HepG2 (cell line): ENCODE measurements at regions not wholly inside any gene's neighbourhood (a gene's known extent, or its start where the extent isn't known, plus 50 kb on each side); places are given as distances from the start of the nearest gene placed in this dataset.

Source experiments
- ATAC-seq: fragments of 200-7000 bp; cut with Tn5 transposase; 3 replicates; pipeline ENCODE4 v1.9.1; 2020; ENCODE audit warnings: mild to moderate bottlenecking, moderate library complexity
- BruUV-seq: library from RNA; stranded (reverse); fragments of 400-500 nt; replicated peaks from 2 replicates; lab custom pipeline; 2021; lab: Mats Ljungman, UMichigan
- CTCF ChIA-PET: fragments of 300-600 bp; formaldehyde crosslinking; extraction: SDS; loops from one replicate; lab custom pipeline; 2021; ENCODE audit warnings: low total read pairs, inconsistent platforms, low intra/inter-chr PET ratio; lab: Yijun Ruan, JAX
- POLR2A ChIA-PET: fragments of 350-600 bp; sonication (Branson Sonifier 250); formaldehyde crosslinking; loops from one replicate; lab custom pipeline; 2020; ENCODE audit warnings: antibody characterized with exemption, inconsistent platforms; lab: Yijun Ruan, JAX
- DNase-seq: peaks from one replicate; pipeline ENCODE4 v3.0.0-alpha.2; 2015; ENCODE audit warnings: low spot score
- FAIRE-seq: peaks from 3 replicates; lab custom pipeline; 2011; peaks lifted over from hg19 to GRCh38; lab: Jason Lieb, UNC
- H2AFZ ChIP-seq: one replicate; pipeline ENCODE4 v1.6.1; 2011; ENCODE audit warnings: low read length, inconsistent platforms
- H3K27ac ChIP-seq: fragments of 300-600 bp; 3 replicates; pipeline ENCODE4 v1.8.0; 2011; ENCODE audit warnings: mixed run types, mild to moderate bottlenecking, mixed read lengths, low read length, inconsistent platforms; ENCODE audit not compliant: insufficient read depth; ENCODE audit errors: extremely low read length
- H3K27me3 ChIP-seq, 2 experiments: fragments of 200-600 bp in 1 of 2; 2 replicates in 1 of 2; 3 replicates in 1 of 2; pipeline versions ENCODE4 v1.6.0 to v1.8.0; 2011; ENCODE audit warnings: low read length in 2 of 2, mild to moderate bottlenecking in 2 of 2, moderate library complexity in 2 of 2, inconsistent platforms in 1 of 2; ENCODE audit not compliant: insufficient read depth in 2 of 2, control insufficient read depth in 1 of 2
- H3K36me3 ChIP-seq, 2 experiments: fragments of 200-600 bp in 1 of 2; replicated peaks in 1 of 2; 2 replicates in 1 of 2; 3 replicates in 1 of 2; pipeline versions ENCODE4 v1.5.1 to v1.8.0; 2011; ENCODE audit warnings: low read length in 2 of 2, inconsistent platforms in 1 of 2; ENCODE audit not compliant: insufficient read depth in 2 of 2, control insufficient read depth in 1 of 2
- H3K4me1 ChIP-seq: 2 replicates; pipeline ENCODE4 v1.5.1; 2012; ENCODE audit warnings: low read length, inconsistent platforms; ENCODE audit not compliant: insufficient read depth
- H3K4me2 ChIP-seq: 2 replicates; pipeline ENCODE4 v1.6.0; 2011; ENCODE audit warnings: low read depth, low read length, inconsistent platforms
- H3K4me3 ChIP-seq, 3 experiments: fragments of 200-600 bp in 1 of 3; sonication (generic), shearing (Covaris generic) in 1 of 3; replicated peaks in 1 of 3; 2 replicates each; pipeline ENCODE4 v1.5.1; 2011 to 2016; ENCODE audit warnings: low read length in 3 of 3, inconsistent platforms in 2 of 3, low read depth in 2 of 3, mild to moderate bottlenecking in 2 of 3, control low read depth in 1 of 3, mixed read lengths in 1 of 3; ENCODE audit not compliant: insufficient read depth in 1 of 3
- H3K79me2 ChIP-seq: one replicate; pipeline ENCODE4 v1.6.1; 2011; ENCODE audit warnings: low read length, inconsistent platforms; ENCODE audit not compliant: insufficient read depth
- H3K9ac ChIP-seq: 2 replicates; pipeline ENCODE4 v1.6.0; 2011; ENCODE audit warnings: mild to moderate bottlenecking, low read depth, low read length, inconsistent platforms; ENCODE audit not compliant: insufficient read depth
- H3K9me3 ChIP-seq: 2 replicates; pipeline ENCODE4 v1.5.1; 2012; ENCODE audit warnings: mild to moderate bottlenecking, low read length
- H4K20me1 ChIP-seq: 2 replicates; pipeline ENCODE4 v1.6.0; 2011; ENCODE audit warnings: inconsistent platforms, mild to moderate bottlenecking, low read length, moderate library complexity; ENCODE audit not compliant: insufficient read depth
- CEBPB ChIP-seq: IDR thresholded peaks from 2 replicates; pipeline ENCODE4 v1.6.1; 2011; ENCODE audit warnings: low read depth, low read length, improper control_type of control experiment, borderline replicate concordance
- FOXK1 ChIP-seq: sonication (generic); formaldehyde crosslinking; IDR thresholded peaks from 2 replicates; pipeline ENCODE4 v1.4.0; 2020; ENCODE audit warnings: low read depth, missing genetic modification reagents, borderline replicate concordance
- HMGXB4 ChIP-seq, 2 experiments: sonication (generic) in 1 of 2; formaldehyde crosslinking in 1 of 2; IDR thresholded peaks; 2 replicates each; pipeline versions ENCODE4 v1.4.0 to v1.6.1; 2018 to 2020; ENCODE audit warnings: missing genetic modification reagents in 2 of 2, borderline replicate concordance in 1 of 2, low read depth in 1 of 2, mild to moderate bottlenecking in 1 of 2, missing biosample characterization in 1 of 2
- MEIS2 ChIP-seq: sonication (generic); formaldehyde crosslinking; IDR thresholded peaks from 2 replicates; pipeline ENCODE4 v1.9.0; 2021; ENCODE audit warnings: mild to moderate bottlenecking, missing genetic modification reagents
- TBL1XR1 ChIP-seq: fragments of 150-350 bp; IDR thresholded peaks from 2 replicates; pipeline ENCODE4 v1.6.1; 2014; ENCODE audit warnings: borderline replicate concordance, low read length; ENCODE audit not compliant: partially characterized antibody
- U2AF1 ChIP-seq: fragments of 200-400 bp; formaldehyde crosslinking; optimal IDR thresholded peaks from 2 replicates; pipeline ENCODE3; 2017; ENCODE audit warnings: mild to moderate bottlenecking, low read depth, low read length
- ZNF207 ChIP-seq: fragments of 450-650 bp; IDR thresholded peaks from 2 replicates; pipeline ENCODE4 v1.6.1; 2016; ENCODE audit warnings: antibody characterized with exemption, borderline replicate concordance
- ZNF274 ChIP-seq: sonication (generic); formaldehyde crosslinking; IDR thresholded peaks from 2 replicates; pipeline ENCODE4 v1.5.1; 2020; ENCODE audit warnings: mild to moderate bottlenecking, missing genetic modification reagents
- ZNF292 ChIP-seq: sonication (generic); formaldehyde crosslinking; IDR thresholded peaks from 2 replicates; pipeline ENCODE4 v1.8.1; 2022; ENCODE audit warnings: mild to moderate bottlenecking, low read depth, missing genetic modification reagents, borderline replicate concordance
- WGBS: methylation state at CpG from one replicate; pipeline ENCODE4 v1.1.6; 2017; ENCODE audit warnings: low lambda C conversion rate; 5-methylcytosine and 5-hydroxymethylcytosine counted together
- in situ Hi-C: cut with HindIII; loops from 2 replicates; pipeline ENCODE4 v1.10.0; 2017; ENCODE audit warnings: low pct_unique_long_range_greater_than_20kb; ENCODE audit not compliant: extremely low pct_ligation_motif_present
- intact Hi-C: fragments of 100-400 bp; cut with micrococcal nuclease; formaldehyde crosslinking; loops from one replicate; pipeline ENCODE4 v1.10.0; 2022; ENCODE audit not compliant: unreplicated experiment

DNA sequence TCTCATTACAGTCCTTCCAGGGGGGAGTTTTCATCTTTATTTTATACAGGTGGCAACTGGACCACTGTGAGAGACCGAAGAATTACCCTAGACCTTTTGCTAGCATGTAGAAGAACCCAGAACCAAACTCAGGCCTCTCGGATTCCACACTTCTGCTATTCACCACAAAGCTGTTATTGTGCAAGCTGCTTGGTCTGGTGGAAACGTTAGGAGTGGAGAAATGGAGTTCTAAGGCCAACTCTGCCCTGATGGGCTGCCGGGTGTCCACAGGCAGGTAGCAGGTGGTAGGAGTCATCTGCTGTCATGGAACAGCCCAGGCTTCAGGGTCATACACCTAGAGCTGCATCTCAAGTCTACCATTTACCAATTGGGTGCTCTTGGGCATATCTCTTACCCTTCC lies 218.8 kb downstream of the BCL11A start:
- Histone ChIP-seq H3K79me2 (no peaks in the 10 kb centered on the region), H2AFZ (no peak overlapping the region), H3K9me3 (no peaks in the 10 kb centered on the region), H3K9ac (no peak overlapping the region), H3K27ac (no peak overlapping the region), H3K36me3 (no peaks in the 10 kb centered on the region), H3K4me2 (no peak overlapping the region)
- intact Hi-C loops: no loop called here
- no peak for DNase-seq
- no peak for ATAC-seq
- no peak for FAIRE-seq
- WGBS: 40% methylated on average over 3 of the region's 4 CpGs
- no TSS peak for BruUV-seq
- TF ChIP-seq TBL1XR1 (no peak), ZNF274 (no peak), HMGXB4 (CRISPR knock-in tag; IDR thresholded peaks at IDR 0.05; ENCODE audit: borderline replicate concordance in 1 of 2, low read depth in 1 of 2) (no peak), ZNF207 (no peak), MEIS2 (CRISPR knock-in tag) (no peak), U2AF1 (no peak), FOXK1 (CRISPR knock-in tag) (no peak), ZNF292 (CRISPR knock-in tag) (no peak), CEBPB (0 out of 2 replicates have a peak, but pooled peaks have one; percentile 18)
- TF ChIP-seq, all 625 proteins: peak for 1
- Histone ChIP-seq H3K4me3 (no peak overlapping the region), H3K4me1 (peaks cover 17% of the 10 kb centered on the region), H4K20me1 (no peaks in the 10 kb centered on the region), H3K27me3 (no peaks in the 10 kb centered on the region; a peak in 1 of 5 replicates)
- ChIA-PET CTCF (no interaction called here), POLR2A (no interaction called here)
- in situ Hi-C loops: no loop called here
